IMR-90 (cell line): ENCODE measurements at regions not wholly inside any gene's neighbourhood (a gene's known extent, or its start where the extent isn't known, plus 50 kb on each side); places are given as distances from the start of the nearest gene placed in this dataset.

Experiments used
- ATAC-seq: fragments of 200-7000 bp; cut with Tn5 transposase; 2 replicates; pipeline ENCODE4 v1.9.1; 2020; ENCODE audit warnings: low read depth, mild to moderate bottlenecking, moderate library complexity
- BruUV-seq: library from RNA; stranded (reverse); fragments of 400-500 nt; replicated peaks from 2 replicates; lab custom pipeline; 2021; lab: Mats Ljungman, UMichigan
- CTCF ChIA-PET: fragments of 300-600 bp; formaldehyde crosslinking; extraction: SDS; loops from one replicate; lab custom pipeline; 2021; ENCODE audit warnings: antibody characterized with exemption; lab: Yijun Ruan, JAX
- POLR2A ChIA-PET: fragments of 300-600 bp; sonication (Branson Sonifier 250); formaldehyde crosslinking; loops from one replicate; lab custom pipeline; 2022; ENCODE audit warnings: antibody characterized with exemption; ENCODE audit not compliant: unreplicated experiment; lab: Charles Lee
- DNase-seq: peaks from one replicate; pipeline ENCODE4 v3.0.0; 2013
- H2AFZ ChIP-seq: replicated peaks from 2 replicates; pipeline ENCODE3; 2013; ENCODE audit warnings: low read length, mild to moderate bottlenecking; ENCODE audit not compliant: poor library complexity
- H2AK5ac ChIP-seq: 2 replicates; pipeline ENCODE4 v1.6.1; 2013; ENCODE audit warnings: low read depth, low read length, inconsistent platforms
- H2AK9ac ChIP-seq: replicated peaks from 2 replicates; pipeline ENCODE3; 2013; ENCODE audit warnings: mild to moderate bottlenecking, low read depth, low read length, moderate library complexity; ENCODE audit not compliant: poor library complexity
- H2BK120ac ChIP-seq: 2 replicates; pipeline ENCODE4 v1.6.1; 2013; ENCODE audit warnings: low read depth, low read length, inconsistent platforms
- H2BK15ac ChIP-seq: 3 replicates; pipeline ENCODE4 v1.6.1; 2013; ENCODE audit warnings: low read depth, low read length, inconsistent platforms
- H2BK20ac ChIP-seq: 2 replicates; pipeline ENCODE4 v1.6.1; 2013; ENCODE audit warnings: low read depth, mild to moderate bottlenecking, inconsistent platforms, low read length, moderate library complexity
- H2BK5ac ChIP-seq: 2 replicates; pipeline ENCODE4 v1.6.1; 2013; ENCODE audit warnings: mild to moderate bottlenecking, low read depth, low read length, inconsistent platforms; ENCODE audit not compliant: poor library complexity, severe bottlenecking
- H3K14ac ChIP-seq: replicated peaks from 2 replicates; pipeline ENCODE4 v1.6.1; 2013; ENCODE audit warnings: low read depth, low read length, inconsistent platforms
- H3K18ac ChIP-seq: 2 replicates; pipeline ENCODE4 v1.6.1; 2013; ENCODE audit warnings: low read depth, low read length, control low read depth
- H3K23ac ChIP-seq: 2 replicates; pipeline ENCODE4 v1.6.1; 2013; ENCODE audit warnings: low read depth, low read length, inconsistent platforms
- H3K27ac ChIP-seq: 2 replicates; pipeline ENCODE4 v1.5.1; 2013; ENCODE audit warnings: mild to moderate bottlenecking, control low read depth, low read length; ENCODE audit not compliant: insufficient read depth
- H3K27me3 ChIP-seq: 2 replicates; pipeline ENCODE4 v1.6.1; 2013; ENCODE audit warnings: low read length; ENCODE audit not compliant: control insufficient read depth, insufficient read depth
- H3K36me3 ChIP-seq: 2 replicates; pipeline ENCODE4 v1.6.1; 2013; ENCODE audit warnings: low read length, mixed read lengths; ENCODE audit not compliant: control insufficient read depth, insufficient read depth
- H3K4ac ChIP-seq: 2 replicates; pipeline ENCODE4 v1.6.1; 2013; ENCODE audit warnings: low read depth, low read length, inconsistent platforms
- H3K4me1 ChIP-seq: 2 replicates; pipeline ENCODE4 v1.6.1; 2013; ENCODE audit warnings: low read length, mixed read lengths; ENCODE audit not compliant: control insufficient read depth, insufficient read depth
- H3K4me2 ChIP-seq: 2 replicates; pipeline ENCODE4 v1.6.1; 2013; ENCODE audit warnings: low read depth, mild to moderate bottlenecking, control low read depth, low read length, moderate library complexity
- H3K4me3 ChIP-seq: 2 replicates; pipeline ENCODE4 v1.5.1; 2013; ENCODE audit warnings: low read depth, mild to moderate bottlenecking, control low read depth, low read length, moderate library complexity; ENCODE audit not compliant: insufficient read depth
- H3K56ac ChIP-seq: 2 replicates; pipeline ENCODE4 v1.6.1; 2013; ENCODE audit warnings: low read length, inconsistent platforms; ENCODE audit not compliant: insufficient read depth; ENCODE audit errors: extremely low read depth
- H3K79me1 ChIP-seq, 2 experiments: 2 replicates each; pipeline ENCODE4 v1.6.1; 2013; ENCODE audit warnings: low read length in 2 of 2, inconsistent platforms in 1 of 2, low read depth in 1 of 2
- H3K9ac ChIP-seq: 2 replicates; pipeline ENCODE4 v1.6.1; 2013; ENCODE audit warnings: low read depth, low read length, control low read depth
- H3K9me1 ChIP-seq: 2 replicates; pipeline ENCODE4 v1.6.1; 2013; ENCODE audit warnings: low read length, inconsistent platforms; ENCODE audit not compliant: insufficient read depth
- H3K9me3 ChIP-seq: 2 replicates; pipeline ENCODE4 v1.6.1; 2013; ENCODE audit warnings: low read length; ENCODE audit not compliant: control insufficient read depth, insufficient read depth
- H4K20me1 ChIP-seq: 2 replicates; pipeline ENCODE4 v1.6.1; 2013; ENCODE audit warnings: low read length, inconsistent platforms; ENCODE audit not compliant: insufficient read depth
- H4K5ac ChIP-seq: 2 replicates; pipeline ENCODE4 v1.6.1; 2013; ENCODE audit warnings: mild to moderate bottlenecking, low read depth, low read length, control low read depth
- H4K8ac ChIP-seq, 2 experiments: 2 replicates each; pipeline ENCODE4 v1.6.1; 2013; ENCODE audit warnings: low read depth in 2 of 2, low read length in 2 of 2, control low read depth in 1 of 2, inconsistent platforms in 1 of 2
- H4K91ac ChIP-seq: 2 replicates; pipeline ENCODE4 v1.6.1; 2013; ENCODE audit warnings: low read depth, low read length, inconsistent platforms; ENCODE audit not compliant: insufficient read depth
- BHLHE40 ChIP-seq: fragments of 150-350 bp; IDR thresholded peaks from 2 replicates; pipeline ENCODE4 v1.6.1; 2016; ENCODE audit warnings: mild to moderate bottlenecking, low read depth, low read length
- CEBPB ChIP-seq: IDR thresholded peaks from 2 replicates; pipeline ENCODE4 v1.6.1; 2012; ENCODE audit warnings: low read depth, low read length, improper control_type of control experiment
- CHD1 ChIP-seq: IDR thresholded peaks from 2 replicates; pipeline ENCODE4 v1.6.1; 2012; ENCODE audit warnings: low read depth, low read length, improper control_type of control experiment
- CTCF ChIP-seq: conservative IDR thresholded peaks from 2 replicates; pipeline ENCODE4 v1.5.1; 2012; ENCODE audit warnings: mild to moderate bottlenecking, low read depth, low read length, improper control_type of control experiment
- FOS ChIP-seq: fragments of 150-350 bp; IDR thresholded peaks from 2 replicates; pipeline ENCODE4 v1.6.1; 2016; ENCODE audit warnings: low read depth, low read length
- MAFK ChIP-seq: IDR thresholded peaks from 2 replicates; pipeline ENCODE4 v1.6.1; 2012; ENCODE audit warnings: low read depth, low read length, improper control_type of control experiment
- MAZ ChIP-seq: IDR thresholded peaks from 2 replicates; pipeline ENCODE4 v1.6.1; 2012; ENCODE audit warnings: low read depth, mild to moderate bottlenecking, low read length, improper control_type of control experiment, moderate library complexity, borderline replicate concordance
- MXI1 ChIP-seq: IDR thresholded peaks from 2 replicates; pipeline ENCODE4 v1.6.1; 2012; ENCODE audit warnings: low read depth, mild to moderate bottlenecking, low read length, moderate library complexity, borderline replicate concordance
- NFE2L2 ChIP-seq: fragments of 150-350 bp; IDR thresholded peaks from 2 replicates; pipeline ENCODE4 v1.6.1; 2016; ENCODE audit warnings: low read depth, mild to moderate bottlenecking, low read length
- POLR2A ChIP-seq: IDR thresholded peaks from 2 replicates; pipeline ENCODE4 v1.6.1; 2012; ENCODE audit warnings: mild to moderate bottlenecking, low read depth, low read length
- RAD21 ChIP-seq: IDR thresholded peaks from 2 replicates; pipeline ENCODE4 v1.6.1; 2012; ENCODE audit warnings: low read length, improper control_type of control experiment
- RFX5 ChIP-seq: IDR thresholded peaks from 2 replicates; pipeline ENCODE4 v1.8.0; 2012; ENCODE audit warnings: low read depth, mild to moderate bottlenecking, low read length, moderate library complexity
- SMC3 ChIP-seq: fragments of 150-350 bp; IDR thresholded peaks from 2 replicates; pipeline ENCODE4 v1.6.1; 2016; ENCODE audit warnings: low read depth, mild to moderate bottlenecking, antibody characterized with exemption, low read length, moderate library complexity
- USF2 ChIP-seq: fragments of 150-350 bp; IDR thresholded peaks from 2 replicates; pipeline ENCODE4 v1.6.1; 2017; ENCODE audit warnings: mild to moderate bottlenecking, antibody characterized with exemption, low read length, low read depth
- whole genome bisulfite sequencing, 2 experiments: methylation state at CpG; one replicate each; pipeline versions ENCODE4 v1.1.5 to v1.1.7; 2013; ENCODE audit warnings: missing lambda C conversion rate in 2 of 2; ENCODE audit not compliant: insufficient read length in 1 of 2; ENCODE audit errors: extremely low coverage in 2 of 2; 5-methylcytosine and 5-hydroxymethylcytosine counted together
- dilution Hi-C: fragments of 300-500 bp; cut with HindIII; formaldehyde crosslinking; loops from one replicate; pipeline ENCODE4 v1.14.3; 2018; ENCODE audit warnings: low sequenced_read_pairs; ENCODE audit not compliant: unreplicated experiment
- in situ Hi-C: fragments of 300-500 bp; cut with MboI; formaldehyde crosslinking; loops from 3 replicates; pipeline ENCODE4 v1.14.3; 2019; ENCODE audit warnings: low sequenced_read_pairs, inconsistent platforms, mixed read lengths
- intact Hi-C: fragments of 100-400 bp; cut with micrococcal nuclease; formaldehyde crosslinking; loops from 2 replicates; pipeline ENCODE4 v1.10.0; 2022

GRCh38 chr5:53241572-53241971 is 132.0 kb upstream of the MOCS2 start:
- Histone ChIP-seq H2AFZ (no peak overlapping the region), H2BK120ac (peak overlapping the region; percentile 8; the same call in 1 of the 2 replicates), H3K79me1 (no peaks in the 10 kb centered on the region), H2BK20ac (peak overlapping the region; percentile 42; the same call in 1 of the 2 replicates), H3K9me1 (no peaks in the 10 kb centered on the region; the same call in 1 of the 2 replicates), H3K9ac (no peak overlapping the region), H2BK15ac (peak overlapping the region; percentile 74; the same call in 2 of the 3 replicates), H2BK5ac (peak overlapping the region; percentile 32), H3K14ac (no peak overlapping the region), H3K4me2 (no peak overlapping the region), H3K36me3 (no peaks in the 10 kb centered on the region), H4K91ac (peak overlapping the region; percentile 26; the same call in 1 of the 2 replicates), H3K9me3 (no peaks in the 10 kb centered on the region), H2AK5ac (peak overlapping the region; percentile 64; the same call in 1 of the 2 replicates), H3K27ac (no peak overlapping the region), H3K4me3 (no peak overlapping the region), H3K27me3 (no peaks in the 10 kb centered on the region), H3K4ac (0 out of 2 replicates have a peak overlapping the region, but pooled peaks have one; percentile 48), H4K5ac (no peak overlapping the region), H3K56ac (no peak overlapping the region), H4K20me1 (no peaks in the 10 kb centered on the region), H3K23ac (no peak overlapping the region), H3K18ac (no peak overlapping the region; the same call in 1 of the 2 replicates), H4K8ac (no peak overlapping the region), H3K4me1 (peaks cover 9% of the 10 kb centered on the region), H2AK9ac (no peak overlapping the region)
- DNase-seq = no peak
- in situ Hi-C loops = no loop called here
- dilution Hi-C loops = no loop called here
- intact Hi-C loops = loop anchor here (5.0 kb wide), 1 partner anchor 44 kb away; no protein-coding TSS in a partner anchor
- CTCF ChIA-PET = no interaction called here
- TF ChIP-seq NFE2L2 = no peak
- TF ChIP-seq FOS = no peak
- no peak for TF ChIP-seq MAZ
- no peak for TF ChIP-seq RAD21
- no peak for TF ChIP-seq RFX5
- no peak for TF ChIP-seq CHD1
- TF ChIP-seq BHLHE40 = no peak
- no peak for TF ChIP-seq USF2
- no peak for TF ChIP-seq CTCF
- no peak for TF ChIP-seq MXI1
- TF ChIP-seq CEBPB = no peak
- TF ChIP-seq POLR2A = no peak
- TF ChIP-seq MAFK = no peak
- no peak for TF ChIP-seq SMC3
- POLR2A ChIA-PET = no interaction called here
- WGBS, 2 experiments = 93% methylated on average over 4 of the region's 5 CpGs; no CpG with 5 or more reads in 1 of the 2 experiments
- ATAC-seq = no peak
- no TSS peak for BruUV-seq
